ENCODE measurements at regions not wholly inside any gene's neighbourhood (a gene's known extent, or its start where the extent isn't known, plus 50 kb on each side); places are given as distances from the start of the nearest gene placed in this dataset.

DNA sequence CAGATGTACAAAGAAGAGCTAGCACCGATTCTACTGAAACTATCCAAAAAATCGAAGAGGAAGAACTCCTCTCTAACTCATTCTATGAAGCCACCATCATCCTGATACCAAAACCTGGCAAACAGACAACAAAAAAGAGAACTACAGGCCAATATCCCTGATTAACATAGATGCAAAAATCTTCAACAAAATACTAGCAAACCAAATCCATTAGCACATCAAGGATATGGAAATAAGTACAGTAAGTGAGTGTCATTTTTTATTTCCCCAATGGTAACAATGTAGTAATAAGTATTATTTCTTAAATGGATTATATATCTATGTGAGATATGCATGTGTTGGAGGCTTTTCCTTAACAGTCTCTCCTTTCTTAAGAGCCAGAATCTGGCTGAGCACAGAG, 134.5 kb upstream of the SMLR1 start:
- TF ChIP-seq, protein P1, sequence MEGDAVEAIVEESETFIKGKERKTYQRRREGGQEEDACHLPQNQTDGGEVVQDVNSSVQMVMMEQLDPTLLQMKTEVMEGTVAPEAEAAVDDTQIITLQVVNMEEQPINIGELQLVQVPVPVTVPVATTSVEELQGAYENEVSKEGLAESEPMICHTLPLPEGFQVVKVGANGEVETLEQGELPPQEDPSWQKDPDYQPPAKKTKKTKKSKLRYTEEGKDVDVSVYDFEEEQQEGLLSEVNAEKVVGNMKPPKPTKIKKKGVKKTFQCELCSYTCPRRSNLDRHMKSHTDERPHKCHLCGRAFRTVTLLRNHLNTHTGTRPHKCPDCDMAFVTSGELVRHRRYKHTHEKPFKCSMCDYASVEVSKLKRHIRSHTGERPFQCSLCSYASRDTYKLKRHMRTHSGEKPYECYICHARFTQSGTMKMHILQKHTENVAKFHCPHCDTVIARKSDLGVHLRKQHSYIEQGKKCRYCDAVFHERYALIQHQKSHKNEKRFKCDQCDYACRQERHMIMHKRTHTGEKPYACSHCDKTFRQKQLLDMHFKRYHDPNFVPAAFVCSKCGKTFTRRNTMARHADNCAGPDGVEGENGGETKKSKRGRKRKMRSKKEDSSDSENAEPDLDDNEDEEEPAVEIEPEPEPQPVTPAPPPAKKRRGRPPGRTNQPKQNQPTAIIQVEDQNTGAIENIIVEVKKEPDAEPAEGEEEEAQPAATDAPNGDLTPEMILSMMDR (IDR thresholded peaks at IDR 0.05; ENCODE audit: borderline replicate concordance, extremely low read depth, low read length, poor library complexity, severe bottlenecking), result no peak
- no peak for TF ChIP-seq EZH2 (IDR thresholded peaks at IDR 0.05; ENCODE audit: borderline replicate concordance, low read depth, low read length, severe bottlenecking)
